GM19328 (cell line): ENCODE measurements at regions not wholly inside any gene's neighbourhood (a gene's known extent, or its start where the extent isn't known, plus 50 kb on each side); places are given as distances from the start of the nearest gene placed in this dataset.

ENCODE experiments used
- ATAC-seq: cut with Tn5 transposase; IDR thresholded peaks from one replicate; pipeline ENCODE4 v1.9.1; 2021; ENCODE audit warnings: mild to moderate bottlenecking, moderate library complexity; ENCODE audit not compliant: unreplicated experiment

GRCh38 chr2:2640371-2640770 lies 309.3 kb upstream of the MYT1L start:
- ATAC-seq: no peak

- ATAC-seq: no peak
Observed at GRCh38 chr2:2639251-2640139, 308.4 kb upstream of the MYT1L start.

- ATAC-seq: no peak
Observed at GRCh38 chr2:2638547-2639220, 307.6 kb upstream of the MYT1L start.

GRCh38 chr2:2636813-2637212 lies 305.7 kb upstream of the MYT1L start:
- ATAC-seq: no peak

- no peak for ATAC-seq
Observed at GRCh38 chr2:2635025-2635528, 304.0 kb upstream of the MYT1L start.

- ATAC-seq: no peak
Observed at GRCh38 chr2:2633017-2633416, 301.9 kb upstream of the MYT1L start.

GRCh38 chr2:2623939-2624338 lies 292.9 kb upstream of the MYT1L start:
- no peak for ATAC-seq

GRCh38 chr2:2621855-2622254 lies 290.8 kb upstream of the MYT1L start:
- ATAC-seq: no peak

- ATAC-seq: no peak
Observed at GRCh38 chr2:2620604-2621003, 289.5 kb upstream of the MYT1L start.

GRCh38 chr2:2619995-2620394 lies 288.9 kb upstream of the MYT1L start:
- no peak for ATAC-seq

- ATAC-seq: no peak
Observed at GRCh38 chr2:2614452-2614851, 283.4 kb upstream of the MYT1L start.

GRCh38 chr2:2613279-2614199 lies 282.5 kb upstream of the MYT1L start:
- peak; percentile 100 for ATAC-seq

GRCh38 chr2:2610751-2611150 lies 279.7 kb upstream of the MYT1L start:
- no peak for ATAC-seq

GRCh38 chr2:2600366-2600765 lies 269.3 kb upstream of the MYT1L start:
- ATAC-seq: no peak

- no peak for ATAC-seq
Observed at GRCh38 chr2:2599441-2599840, 268.4 kb upstream of the MYT1L start.

GRCh38 chr2:2597712-2598111 lies 266.6 kb upstream of the MYT1L start:
- ATAC-seq: no peak

GRCh38 chr2:2591542-2591940 lies 260.5 kb upstream of the MYT1L start:
- no peak for ATAC-seq

- ATAC-seq: no peak
Observed at GRCh38 chr2:2590841-2591541, 259.9 kb upstream of the MYT1L start.

GRCh38 chr2:2590141-2590540 lies 259.1 kb upstream of the MYT1L start:
- ATAC-seq: no peak

GRCh38 chr2:2588777-2589176 lies 257.7 kb upstream of the MYT1L start:
- no peak for ATAC-seq
